Aorta (tissue), 5 donors: ENCODE measurements at regions not wholly inside any gene's neighbourhood (a gene's known extent, or its start where the extent isn't known, plus 50 kb on each side); places are given as distances from the start of the nearest gene placed in this dataset.

Experiments used
- ATAC-seq: fragments of 200-7000 bp; cut with Tn5 transposase; one replicate; pipeline ENCODE4 v1.9.1; 2022; ENCODE audit warnings: moderate library complexity; ENCODE audit not compliant: low FRiP score
- DNase-seq, 2 donors: peaks; one replicate each; pipeline ENCODE4 v3.0.0-alpha.2; 2020
- H3K27ac ChIP-seq, 2 donors: one replicate each; pipeline ENCODE4 v1.5.1; 2013; ENCODE audit warnings: low read length in 2 of 2, mild to moderate bottlenecking in 2 of 2, moderate library complexity in 2 of 2, control low read depth in 1 of 2, inconsistent platforms in 1 of 2, low read depth in 1 of 2
- H3K27me3 ChIP-seq, 2 donors: one replicate each; pipeline ENCODE4 v1.6.1; 2013; ENCODE audit warnings: control low read depth in 1 of 2, low read length in 1 of 2, mild to moderate bottlenecking in 1 of 2, moderate library complexity in 1 of 2; ENCODE audit not compliant: insufficient read depth in 2 of 2, control insufficient read depth in 1 of 2
- H3K36me3 ChIP-seq, 2 donors: one replicate each; pipeline ENCODE4 v1.6.1; 2013; ENCODE audit warnings: control low read depth in 1 of 2, low read length in 1 of 2, mild to moderate bottlenecking in 1 of 2; ENCODE audit not compliant: insufficient read depth in 2 of 2, control insufficient read depth in 1 of 2
- H3K4me1 ChIP-seq, 2 donors: one replicate each; pipeline ENCODE4 v1.6.1; 2013; ENCODE audit warnings: low read length in 2 of 2, control low read depth in 1 of 2, mild to moderate bottlenecking in 1 of 2, moderate library complexity in 1 of 2; ENCODE audit not compliant: insufficient read depth in 2 of 2, control insufficient read depth in 1 of 2
- H3K4me3 ChIP-seq, 2 donors: one replicate each; pipeline ENCODE4 v1.5.1; 2013; ENCODE audit warnings: low read length in 2 of 2, control low read depth in 1 of 2, mild to moderate bottlenecking in 1 of 2
- H3K9me3 ChIP-seq: one replicate; pipeline ENCODE4 v1.6.1; 2013; ENCODE audit warnings: mild to moderate bottlenecking, low read length; ENCODE audit not compliant: control insufficient read depth
- WGBS, 2 donors: extraction: QIAGEN DNeasy Blood & Tissue Kit; methylation state at CpG; one replicate each; pipeline ENCODE4 v1.1.7; 2013; 5-methylcytosine and 5-hydroxymethylcytosine counted together
- intact Hi-C, 2 donors: fragments of 100-400 bp; cut with DNase I; formaldehyde crosslinking; loops; one replicate each; pipeline versions ENCODE4 v1.14.2 to v1.15.0; 2022
- donor health status: healthy with polysubstance abuse.
- donor health status: Bipolar disorder and iron deficiency.
- donor health status: DM: no; HTN: no; CAD: no.
- donor health status: DM: no; HTN: no; CAD: no.
- donor health status: DM: yes; HTN: yes; CAD: no.

DNA sequence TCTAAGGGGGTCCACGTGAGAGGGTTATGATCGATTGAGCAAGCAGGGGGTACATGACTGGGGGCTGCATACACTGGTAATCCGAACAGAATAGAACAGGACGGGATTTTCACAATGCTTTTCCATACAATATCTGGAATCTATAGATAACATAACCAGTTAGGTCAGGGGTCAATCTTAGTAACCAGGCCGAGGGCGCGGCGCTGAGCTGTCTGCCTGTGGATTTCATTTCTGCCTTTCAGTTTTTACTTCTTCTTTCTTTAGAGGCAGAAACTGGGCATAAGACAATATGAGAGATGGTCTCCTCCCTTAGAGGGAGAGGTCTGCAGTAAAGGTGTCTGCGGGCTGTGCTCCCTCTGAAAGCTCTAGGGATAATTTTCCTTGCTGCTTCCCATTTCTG lies 261.3 kb downstream of the XXYLT1 start:
- H3K9me3 ChIP-seq: no peaks in the 10 kb centered on the region
- DNase-seq: no peak
- intact Hi-C loops: no loop called here
- H3K27ac ChIP-seq: no peak overlapping the region
- no peaks in the 10 kb centered on the region for H3K36me3 ChIP-seq
- 92 to 93% methylated on average over 9 of the region's 9 CpGs for WGBS, 2 donors
- H3K4me1 ChIP-seq: no peaks in the 10 kb centered on the region
- ATAC-seq: no peak
- H3K4me3 ChIP-seq: no peak overlapping the region
- H3K27me3 ChIP-seq: no peaks in the 10 kb centered on the region

DNA sequence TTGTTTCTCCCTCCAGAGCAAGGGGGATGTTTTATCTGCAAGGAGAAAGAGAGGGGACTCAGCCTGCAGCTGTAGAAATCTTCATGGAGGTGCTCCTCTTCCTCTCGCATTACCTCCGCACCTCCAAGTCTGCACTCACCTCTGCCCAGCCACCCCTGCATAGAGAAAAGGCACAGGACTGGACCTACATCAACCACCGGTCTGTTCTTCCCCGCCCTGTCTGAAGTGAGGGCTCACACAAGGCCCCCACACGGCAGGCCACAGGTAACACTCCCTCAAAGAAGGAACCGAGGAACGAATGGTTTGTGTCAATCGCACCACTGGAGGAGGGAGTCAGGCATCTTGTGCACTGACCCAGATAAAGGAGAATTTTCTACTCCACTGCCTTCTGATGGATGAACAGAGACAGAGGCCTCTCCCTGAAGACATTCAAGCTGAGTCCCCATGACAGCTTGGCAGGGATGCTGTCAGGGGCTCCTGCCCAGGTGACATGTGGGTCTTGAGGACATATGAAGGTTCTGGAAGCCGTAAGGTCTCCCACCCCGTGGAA lies 260.3 kb downstream of the XXYLT1 start:
- WGBS, 2 donors: 92 to 95% methylated on average over 10 of the region's 10 CpGs
- H3K27me3 ChIP-seq: no peaks in the 10 kb centered on the region
- DNase-seq (no peak), ATAC-seq (no peak)
- no peaks in the 10 kb centered on the region for H3K36me3 ChIP-seq
- H3K27ac ChIP-seq: no peak overlapping the region
- no peak overlapping the region for H3K4me3 ChIP-seq
- H3K4me1 ChIP-seq: no peaks in the 10 kb centered on the region
- no peaks in the 10 kb centered on the region for H3K9me3 ChIP-seq
- intact Hi-C loops: no loop called here

DNA sequence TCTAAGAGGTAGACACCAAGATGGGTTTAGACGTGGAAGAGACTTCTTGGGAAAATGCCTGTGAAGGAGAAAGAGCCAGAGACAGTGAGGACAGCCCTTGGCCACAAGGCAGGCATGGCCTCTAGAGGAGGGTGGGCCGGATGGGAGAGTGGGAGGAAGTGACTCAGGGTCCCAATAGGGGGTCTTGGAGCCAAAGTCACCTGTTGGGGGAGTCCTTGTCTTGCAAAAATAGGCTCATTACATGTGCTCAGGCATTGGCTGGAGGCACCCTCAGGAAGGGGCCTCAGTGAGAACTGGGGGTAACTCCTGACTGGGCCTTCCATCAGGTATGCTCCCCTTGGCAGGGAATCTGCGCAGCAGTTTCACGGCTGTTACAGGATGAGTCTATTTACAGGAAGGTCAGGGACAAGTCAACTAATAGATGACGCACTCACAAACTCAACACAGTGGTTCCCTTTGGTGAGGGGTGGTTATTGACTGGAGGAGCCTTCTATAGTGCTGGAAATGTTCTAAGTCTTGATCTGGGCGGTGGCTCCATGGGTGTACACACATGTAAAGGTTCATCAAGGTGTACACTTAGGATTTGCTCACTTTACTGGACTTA lies 259.6 kb downstream of the XXYLT1 start:
- no peak overlapping the region for H3K4me3 ChIP-seq
- no peak for DNase-seq
- H3K36me3 ChIP-seq: no peaks in the 10 kb centered on the region
- H3K27ac ChIP-seq: no peak overlapping the region
- WGBS, 2 donors: 89 to 94% methylated on average over 6 of the region's 6 CpGs
- no peaks in the 10 kb centered on the region for H3K27me3 ChIP-seq
- no peaks in the 10 kb centered on the region for H3K4me1 ChIP-seq
- ATAC-seq: no peak
- no peaks in the 10 kb centered on the region for H3K9me3 ChIP-seq
- intact Hi-C loops: no loop called here

DNA sequence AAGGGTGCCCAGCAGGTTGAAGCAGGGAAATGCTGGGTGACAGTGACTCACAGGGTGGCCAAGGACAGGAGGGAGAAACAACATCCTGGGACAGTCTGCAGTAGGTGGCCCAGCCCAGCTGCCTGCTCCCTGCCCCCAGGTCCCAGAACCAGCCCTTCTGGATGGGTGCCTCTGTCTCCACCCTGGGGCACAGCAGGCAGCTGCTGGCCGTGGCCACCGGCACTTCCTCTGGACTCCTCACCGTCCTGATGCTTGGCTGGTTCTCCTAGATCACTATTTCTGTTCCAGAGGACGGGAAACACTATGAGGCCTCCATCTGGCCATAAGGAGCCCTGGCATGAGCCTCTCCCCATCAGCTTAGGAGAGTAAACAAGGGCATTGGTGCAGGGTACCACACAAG lies 258.9 kb downstream of the XXYLT1 start:
- Histone ChIP-seq H3K9me3 (no peaks in the 10 kb centered on the region), H3K27ac (no peak overlapping the region), H3K27me3 (no peaks in the 10 kb centered on the region), H3K36me3 (no peaks in the 10 kb centered on the region), H3K4me3 (no peak overlapping the region), H3K4me1 (no peaks in the 10 kb centered on the region)
- ATAC-seq (no peak), DNase-seq (no peak)
- intact Hi-C loops: no loop called here
- WGBS, 2 donors: 42 to 63% methylated on average over 4 of the region's 4 CpGs

DNA sequence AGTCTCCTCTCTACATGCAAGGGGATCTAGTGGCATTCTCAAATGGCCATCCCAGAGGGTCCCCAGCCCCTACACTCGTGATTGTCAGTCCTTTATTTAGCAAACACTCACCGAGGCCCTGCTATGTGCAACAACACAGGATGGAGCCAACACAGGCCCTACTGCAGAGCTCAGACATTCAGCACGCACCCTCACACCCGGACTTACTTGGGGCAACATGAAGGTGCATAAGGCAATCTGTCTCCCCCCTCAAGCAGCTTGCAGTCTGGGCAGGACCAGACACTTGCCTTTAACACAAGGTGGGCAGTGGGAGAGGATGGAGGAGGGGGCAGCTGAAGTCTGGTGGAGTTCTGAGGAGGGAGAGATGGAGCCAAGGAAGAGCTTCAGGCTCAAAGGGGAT lies 258.4 kb downstream of the XXYLT1 start:
- Histone ChIP-seq H3K4me1 (no peaks in the 10 kb centered on the region), H3K9me3 (no peaks in the 10 kb centered on the region), H3K27ac (no peak overlapping the region), H3K36me3 (no peaks in the 10 kb centered on the region), H3K27me3 (no peaks in the 10 kb centered on the region), H3K4me3 (no peak overlapping the region)
- intact Hi-C loops: no loop called here
- ATAC-seq (no peak), DNase-seq (no peak)
- WGBS, 2 donors: 90 to 91% methylated on average over 4 of the region's 4 CpGs

DNA sequence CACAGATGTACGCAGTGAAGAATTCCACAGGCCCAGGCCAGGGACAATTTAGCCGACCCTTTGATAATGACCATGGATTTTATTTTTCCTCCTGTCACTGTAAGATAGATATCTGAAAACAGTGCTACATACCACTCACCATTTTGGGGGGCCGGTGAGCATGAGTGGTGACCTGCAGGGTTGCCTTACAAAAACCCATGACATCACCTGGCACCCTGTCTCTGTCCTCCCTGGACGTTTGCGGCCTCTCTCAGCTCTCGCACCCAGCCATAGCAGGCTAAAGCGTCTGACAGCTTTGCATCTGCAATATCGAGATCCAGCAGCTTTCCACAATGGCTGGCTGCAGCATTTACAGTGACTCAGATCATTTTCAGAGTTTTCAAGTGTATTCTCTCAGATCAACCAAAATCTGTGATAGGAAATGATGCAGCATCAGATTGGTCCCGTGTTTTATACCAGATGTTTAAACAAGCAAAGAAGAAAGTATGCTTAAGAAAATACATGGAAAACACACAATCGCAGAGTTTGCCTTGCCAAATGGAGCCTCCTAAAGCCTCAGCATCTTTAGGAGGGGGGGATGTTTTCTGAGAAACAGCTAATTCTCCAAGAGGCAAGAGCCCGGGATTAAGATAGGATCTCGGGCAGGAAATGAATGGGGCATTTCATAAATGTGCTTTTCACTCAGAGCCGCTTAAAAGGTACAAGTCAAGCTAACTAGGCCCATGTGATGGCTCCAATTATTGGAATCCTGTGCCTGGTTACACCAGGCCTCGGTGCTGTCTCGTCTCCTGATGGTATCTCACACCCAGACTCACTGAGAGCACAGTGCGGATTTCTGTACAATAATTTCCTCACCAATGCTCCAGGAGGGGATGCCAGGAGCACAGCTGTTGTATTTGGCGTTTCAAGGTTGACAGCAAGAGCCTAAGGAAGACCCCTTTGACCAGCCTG lies 257.3 kb downstream of the XXYLT1 start:
- H3K4me3 ChIP-seq: no peak overlapping the region
- H3K4me1 ChIP-seq: no peaks in the 10 kb centered on the region
- DNase-seq (no peak), ATAC-seq (no peak)
- H3K27me3 ChIP-seq: no peaks in the 10 kb centered on the region
- intact Hi-C loops: no loop called here
- no peaks in the 10 kb centered on the region for H3K36me3 ChIP-seq
- 76 to 79% methylated on average over 17 of the region's 17 CpGs for WGBS, 2 donors
- no peaks in the 10 kb centered on the region for H3K9me3 ChIP-seq
- H3K27ac ChIP-seq: no peak overlapping the region

DNA sequence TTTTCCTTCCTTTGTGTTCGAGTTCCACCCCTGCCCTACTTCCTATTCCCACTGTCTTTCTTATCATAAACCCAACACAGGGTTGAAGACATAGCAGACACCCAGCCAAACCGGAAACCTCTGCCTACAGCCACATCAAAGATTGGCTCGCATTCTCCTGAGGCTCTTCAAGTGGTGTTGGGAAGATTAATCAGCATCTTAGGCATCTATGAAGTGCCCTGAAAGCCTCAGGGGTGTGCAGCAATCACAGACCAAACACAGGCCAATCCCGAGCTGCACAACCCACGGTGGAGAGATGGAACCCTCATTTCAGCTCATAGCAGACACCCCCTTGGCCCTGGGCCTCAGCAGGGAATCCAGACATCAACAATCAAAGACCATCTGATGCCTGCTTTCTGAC lies 255.9 kb downstream of the XXYLT1 start:
- ATAC-seq (no peak), DNase-seq (no peak)
- intact Hi-C loops: no loop called here
- Histone ChIP-seq H3K9me3 (no peaks in the 10 kb centered on the region), H3K36me3 (no peaks in the 10 kb centered on the region), H3K27me3 (no peaks in the 10 kb centered on the region), H3K4me1 (no peaks in the 10 kb centered on the region), H3K4me3 (no peak overlapping the region), H3K27ac (no peak overlapping the region)
- WGBS, 2 donors: 66% methylated on average over 5 of the region's 5 CpGs

DNA sequence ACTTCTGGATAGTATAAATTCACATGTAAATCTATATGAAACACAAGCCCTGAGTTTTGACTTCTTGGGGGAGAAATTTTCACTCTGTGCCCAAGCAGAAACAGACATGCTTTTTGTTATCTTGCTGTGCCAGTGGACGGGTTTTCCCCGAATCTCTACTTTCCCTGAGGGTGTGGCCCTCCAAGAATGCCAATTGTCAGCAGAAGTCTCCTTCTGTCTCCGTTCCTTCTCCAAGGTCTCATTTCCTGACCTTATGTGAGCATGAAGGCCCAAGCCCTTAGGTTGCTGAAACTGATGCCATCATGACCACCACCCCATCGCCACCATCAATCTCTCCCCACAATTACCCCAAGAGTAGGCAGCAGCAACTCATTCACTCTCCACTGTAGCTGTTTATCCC lies 253.8 kb downstream of the XXYLT1 start:
- DNase-seq: no peak
- intact Hi-C loops: no loop called here
- 71 to 78% methylated on average over 4 of the region's 4 CpGs for WGBS, 2 donors
- no peaks in the 10 kb centered on the region for H3K4me1 ChIP-seq
- no peak overlapping the region for H3K27ac ChIP-seq
- no peaks in the 10 kb centered on the region for H3K27me3 ChIP-seq
- H3K36me3 ChIP-seq: no peaks in the 10 kb centered on the region
- H3K4me3 ChIP-seq: no peak overlapping the region
- ATAC-seq: no peak
- no peaks in the 10 kb centered on the region for H3K9me3 ChIP-seq
